ENCODE measurements at regions not wholly inside any gene's neighbourhood (a gene's known extent, or its start where the extent isn't known, plus 50 kb on each side); places are given as distances from the start of the nearest gene placed in this dataset.
A peak's percentile ranks its signal among the peaks of the same experiment; 100 is the strongest.

DNA sequence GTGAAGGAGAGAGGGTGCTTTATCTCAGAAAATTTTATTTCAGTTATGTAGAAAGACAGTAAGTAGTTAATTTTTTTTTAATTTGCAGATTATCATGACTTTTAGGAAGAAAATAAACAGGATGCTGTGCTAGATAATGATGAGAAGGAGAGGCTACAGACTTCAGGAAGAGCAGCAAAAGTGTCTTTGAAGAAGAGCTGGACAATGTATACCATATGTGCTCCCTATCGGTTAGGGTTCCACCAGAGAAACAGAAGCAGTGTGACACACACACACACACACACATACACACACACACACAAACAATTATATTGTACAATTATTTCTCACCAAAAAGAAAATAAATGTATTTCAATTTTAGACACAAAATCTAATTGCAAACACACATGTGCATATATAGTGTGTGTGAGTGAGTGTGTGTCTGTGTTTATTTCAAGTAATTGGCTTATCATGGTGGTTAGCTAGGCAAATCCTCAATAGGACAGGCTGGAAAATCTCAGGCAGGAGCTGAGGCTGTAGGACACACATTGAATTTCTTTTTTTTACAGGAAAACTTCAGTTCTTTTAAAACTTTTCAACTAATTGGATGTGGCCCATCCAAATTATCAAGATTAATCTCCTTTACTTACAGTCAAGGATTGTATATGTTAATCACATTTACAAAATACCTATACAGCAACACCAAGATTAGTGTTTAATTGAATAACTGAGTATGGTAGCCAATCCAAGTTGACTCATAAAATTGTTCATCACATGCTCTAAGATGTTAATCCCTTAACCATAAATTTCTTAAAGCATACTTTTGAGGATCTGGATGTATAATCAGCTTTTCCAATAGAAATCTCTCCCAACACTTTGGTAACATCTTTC, 235.8 kb upstream of the DCN start:
- Histone ChIP-seq H3K36me3 (no peaks in the 10 kb centered on the region), H3K4me1 (no peaks in the 10 kb centered on the region), H3K9me3 (no peaks in the 10 kb centered on the region), H3K27me3 (no peaks in the 10 kb centered on the region), H3K27ac (no peak overlapping the region), H3K4me3 (no peak overlapping the region)
- WGBS (ENCODE audit: insufficient coverage, low coverage, low lambda C conversion rate, missing lambda C conversion rate) = 73% methylated on average over 1 of the region's 1 CpG
- DNase-seq = no peak
- no peak for TF ChIP-seq POLR2A (IDR thresholded peaks at IDR 0.05)
- TF ChIP-seq, protein P1, sequence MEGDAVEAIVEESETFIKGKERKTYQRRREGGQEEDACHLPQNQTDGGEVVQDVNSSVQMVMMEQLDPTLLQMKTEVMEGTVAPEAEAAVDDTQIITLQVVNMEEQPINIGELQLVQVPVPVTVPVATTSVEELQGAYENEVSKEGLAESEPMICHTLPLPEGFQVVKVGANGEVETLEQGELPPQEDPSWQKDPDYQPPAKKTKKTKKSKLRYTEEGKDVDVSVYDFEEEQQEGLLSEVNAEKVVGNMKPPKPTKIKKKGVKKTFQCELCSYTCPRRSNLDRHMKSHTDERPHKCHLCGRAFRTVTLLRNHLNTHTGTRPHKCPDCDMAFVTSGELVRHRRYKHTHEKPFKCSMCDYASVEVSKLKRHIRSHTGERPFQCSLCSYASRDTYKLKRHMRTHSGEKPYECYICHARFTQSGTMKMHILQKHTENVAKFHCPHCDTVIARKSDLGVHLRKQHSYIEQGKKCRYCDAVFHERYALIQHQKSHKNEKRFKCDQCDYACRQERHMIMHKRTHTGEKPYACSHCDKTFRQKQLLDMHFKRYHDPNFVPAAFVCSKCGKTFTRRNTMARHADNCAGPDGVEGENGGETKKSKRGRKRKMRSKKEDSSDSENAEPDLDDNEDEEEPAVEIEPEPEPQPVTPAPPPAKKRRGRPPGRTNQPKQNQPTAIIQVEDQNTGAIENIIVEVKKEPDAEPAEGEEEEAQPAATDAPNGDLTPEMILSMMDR (IDR thresholded peaks at IDR 0.05) = no peak
- peak in 1 of 4 donors; percentile 33 for ATAC-seq
- intact Hi-C loops (cut with DNase I) = no loop called here

GRCh38 chr12:91417650-91418049, 235.0 kb upstream of the DCN start:
- DNase-seq = no peak
- Histone ChIP-seq H3K4me3 (no peak overlapping the region), H3K9me3 (no peaks in the 10 kb centered on the region), H3K27me3 (no peaks in the 10 kb centered on the region), H3K4me1 (no peaks in the 10 kb centered on the region), H3K36me3 (no peaks in the 10 kb centered on the region), H3K27ac (no peak overlapping the region)
- TF ChIP-seq, protein P1 (IDR thresholded peaks at IDR 0.05) = no peak
- no peak for TF ChIP-seq POLR2A (IDR thresholded peaks at IDR 0.05)
- WGBS (ENCODE audit: insufficient coverage, low coverage, low lambda C conversion rate, missing lambda C conversion rate) = 65% methylated on average over 3 of the region's 3 CpGs
- intact Hi-C loops (cut with DNase I) = no loop called here
- ATAC-seq = no peak

- Histone ChIP-seq H3K27me3 (no peaks in the 10 kb centered on the region), H3K4me1 (no peaks in the 10 kb centered on the region), H3K4me3 (no peak overlapping the region), H3K36me3 (no peaks in the 10 kb centered on the region), H3K9me3 (no peaks in the 10 kb centered on the region), H3K27ac (no peak overlapping the region)
- TF ChIP-seq POLR2A (IDR thresholded peaks at IDR 0.05) = no peak
- TF ChIP-seq, protein P1 (IDR thresholded peaks at IDR 0.05) = no peak
- DNase-seq = no peak
- intact Hi-C loops (cut with DNase I) = no loop called here
- ATAC-seq = no peak
Observed at GRCh38 chr12:91414636-91415035, 232.0 kb upstream of the DCN start.

- ATAC-seq (no peak), DNase-seq (no peak)
- no peak overlapping the region for H3K4me3 ChIP-seq
- no peaks in the 10 kb centered on the region for H3K4me1 ChIP-seq
- H3K9me3 ChIP-seq = no peaks in the 10 kb centered on the region
- H3K27ac ChIP-seq = no peak overlapping the region
- H3K27me3 ChIP-seq = no peaks in the 10 kb centered on the region
- TF ChIP-seq, protein P1 (IDR thresholded peaks at IDR 0.05) = no peak
- TF ChIP-seq POLR2A (IDR thresholded peaks at IDR 0.05) = no peak
- 60% methylated on average over 6 of the region's 6 CpGs for WGBS (ENCODE audit: insufficient coverage, low coverage, low lambda C conversion rate, missing lambda C conversion rate)
- intact Hi-C loops (cut with DNase I) = no loop called here
- H3K36me3 ChIP-seq = no peaks in the 10 kb centered on the region
Observed at GRCh38 chr12:91413581-91414546, 231.2 kb upstream of the DCN start.

Measured in right lobe of liver (tissue), 6 donors.